ENCODE measurements at regions not wholly inside any gene's neighbourhood (a gene's known extent, or its start where the extent isn't known, plus 50 kb on each side); places are given as distances from the start of the nearest gene placed in this dataset.

- Mint-ChIP-seq H3K27me3 (no peaks in the 10 kb centered on the region), H3K27ac (no peak overlapping the region), H3K9me3 (peaks cover 3% of the 10 kb centered on the region), H3K4me3 (no peak overlapping the region), H3K36me3 (peaks cover 4% of the 10 kb centered on the region), H3K4me1 (peaks cover 25% of the 10 kb centered on the region)
- DNase-seq, result no peak
- CTCF ChIA-PET, result interaction anchor here (1.1 to 2.2 kb wide), 5 partner anchors 8 to 153 kb away, joined by 3 to 6 read pairs (median 4); no protein-coding TSS in a partner anchor
Observed at GRCh38 chr11:95557376-95557775, 232.2 kb downstream of the FAM76B start.

GRCh38 chr11:95556342-95557163 lies 233.0 kb downstream of the FAM76B start:
- peaks cover 25% of the 10 kb centered on the region for H3K4me1 Mint-ChIP-seq
- peaks cover 4% of the 10 kb centered on the region for H3K36me3 Mint-ChIP-seq
- CTCF ChIA-PET, result interaction anchor here (0.7 to 2.2 kb wide), 5 partner anchors 9 to 325 kb away, joined by 3 to 6 read pairs (median 3); partner anchors contain the start of gene SESN3
- DNase-seq, result peak; percentile 22
- peak overlapping the region; percentile 37 for H3K27ac Mint-ChIP-seq
- no peaks in the 10 kb centered on the region for H3K27me3 Mint-ChIP-seq
- no peak overlapping the region for H3K4me3 Mint-ChIP-seq
- no peaks in the 10 kb centered on the region for H3K9me3 Mint-ChIP-seq

- CTCF ChIA-PET, result interaction anchor here (1.2 to 1.5 kb wide), 2 partner anchors 149 to 325 kb away, joined by 3 read pairs; partner anchors contain the start of gene SESN3
- no peak overlapping the region for H3K27ac Mint-ChIP-seq
Observed at GRCh38 chr11:95556011-95556341, 233.6 kb downstream of the FAM76B start.

GRCh38 chr11:95554911-95555310 lies 234.7 kb downstream of the FAM76B start:
- CTCF ChIA-PET, result no interaction called here
- peaks cover 25% of the 10 kb centered on the region for H3K4me1 Mint-ChIP-seq
- no peaks in the 10 kb centered on the region for H3K27me3 Mint-ChIP-seq
- DNase-seq, result no peak
- peaks cover 2% of the 10 kb centered on the region for H3K9me3 Mint-ChIP-seq
- H3K36me3 Mint-ChIP-seq, result peaks cover 6% of the 10 kb centered on the region
- no peak overlapping the region for H3K27ac Mint-ChIP-seq
- no peak overlapping the region for H3K4me3 Mint-ChIP-seq

More at GRCh38 chr11:95556011-95556341, 233.6 kb downstream of the FAM76B start:
- no peaks in the 10 kb centered on the region for H3K27me3 Mint-ChIP-seq
- peaks cover 4% of the 10 kb centered on the region for H3K36me3 Mint-ChIP-seq
- no peak for DNase-seq
- H3K4me3 Mint-ChIP-seq, result no peak overlapping the region
- no peaks in the 10 kb centered on the region for H3K9me3 Mint-ChIP-seq
- peaks cover 25% of the 10 kb centered on the region for H3K4me1 Mint-ChIP-seq

- no peak overlapping the region for H3K4me3 Mint-ChIP-seq
- H3K36me3 Mint-ChIP-seq, result peaks cover 2% of the 10 kb centered on the region
- peaks cover 2% of the 10 kb centered on the region for H3K9me3 Mint-ChIP-seq
- CTCF ChIA-PET, result no interaction called here
- H3K4me1 Mint-ChIP-seq, result peaks cover 19% of the 10 kb centered on the region
- DNase-seq, result no peak
- H3K27ac Mint-ChIP-seq, result no peak overlapping the region
- H3K27me3 Mint-ChIP-seq, result no peaks in the 10 kb centered on the region
Observed at GRCh38 chr11:95549301-95549700, 240.3 kb downstream of the FAM76B start.

GRCh38 chr11:95548416-95548815 lies 241.2 kb downstream of the FAM76B start:
- H3K36me3 Mint-ChIP-seq, result peaks cover 2% of the 10 kb centered on the region
- CTCF ChIA-PET, result interaction anchor here (0.6 to 1.3 kb wide), 2 partner anchors 47 to 157 kb away, joined by 3 to 4 read pairs; no protein-coding TSS in a partner anchor
- H3K27me3 Mint-ChIP-seq, result no peaks in the 10 kb centered on the region
- H3K27ac Mint-ChIP-seq, result no peak overlapping the region
- DNase-seq, result no peak
- peaks cover 2% of the 10 kb centered on the region for H3K9me3 Mint-ChIP-seq
- peaks cover 12% of the 10 kb centered on the region for H3K4me1 Mint-ChIP-seq
- H3K4me3 Mint-ChIP-seq, result no peak overlapping the region

- Mint-ChIP-seq H3K36me3 (peaks cover 2% of the 10 kb centered on the region), H3K4me3 (no peak overlapping the region), H3K4me1 (peaks cover 12% of the 10 kb centered on the region), H3K27ac (no peak overlapping the region), H3K27me3 (no peaks in the 10 kb centered on the region), H3K9me3 (peaks cover 2% of the 10 kb centered on the region)
- CTCF ChIA-PET, result interaction anchor here (0.6 to 1.3 kb wide), 3 partner anchors 44 to 157 kb away, joined by 3 to 4 read pairs (median 3); no protein-coding TSS in a partner anchor
- peak; percentile 28 for DNase-seq
Observed at GRCh38 chr11:95547976-95548375, 241.6 kb downstream of the FAM76B start.

GRCh38 chr11:95547186-95547585 lies 242.4 kb downstream of the FAM76B start:
- H3K27ac Mint-ChIP-seq, result no peak overlapping the region
- DNase-seq, result no peak
- peaks cover 2% of the 10 kb centered on the region for H3K36me3 Mint-ChIP-seq
- CTCF ChIA-PET, result interaction anchor here (0.7 to 1.3 kb wide), 2 partner anchors 45 to 158 kb away, joined by 3 to 4 read pairs; no protein-coding TSS in a partner anchor
- H3K27me3 Mint-ChIP-seq, result no peaks in the 10 kb centered on the region
- H3K9me3 Mint-ChIP-seq, result peaks cover 2% of the 10 kb centered on the region
- H3K4me1 Mint-ChIP-seq, result peaks cover 12% of the 10 kb centered on the region
- no peak overlapping the region for H3K4me3 Mint-ChIP-seq

GRCh38 chr11:95545116-95545875 lies 244.3 kb downstream of the FAM76B start:
- Mint-ChIP-seq H3K36me3 (no peaks in the 10 kb centered on the region), H3K9me3 (peaks cover 2% of the 10 kb centered on the region), H3K27ac (no peak overlapping the region), H3K4me1 (peaks cover 12% of the 10 kb centered on the region), H3K4me3 (no peak overlapping the region), H3K27me3 (no peaks in the 10 kb centered on the region)
- DNase-seq, result no peak
- CTCF ChIA-PET, result interaction anchor here (0.6 to 1.8 kb wide), 5 partner anchors 13 to 375 kb away, joined by 3 to 9 read pairs (median 3); partner anchors contain the start of gene SESN3

GRCh38 chr11:95544095-95544856 lies 245.3 kb downstream of the FAM76B start:
- Mint-ChIP-seq H3K9me3 (peaks cover 2% of the 10 kb centered on the region), H3K36me3 (no peaks in the 10 kb centered on the region), H3K4me1 (peaks cover 12% of the 10 kb centered on the region), H3K27me3 (peaks cover 3% of the 10 kb centered on the region), H3K27ac (no peak overlapping the region), H3K4me3 (no peak overlapping the region)
- no peak for DNase-seq
- CTCF ChIA-PET, result interaction anchor here (1.6 to 1.9 kb wide), 3 partner anchors 14 to 161 kb away, joined by 5 to 9 read pairs (median 6); no protein-coding TSS in a partner anchor

GRCh38 chr11:95542868-95543551 lies 246.6 kb downstream of the FAM76B start:
- Mint-ChIP-seq H3K4me3 (no peak overlapping the region), H3K27ac (no peak overlapping the region), H3K9me3 (peaks cover 2% of the 10 kb centered on the region), H3K27me3 (peaks cover 3% of the 10 kb centered on the region), H3K36me3 (no peaks in the 10 kb centered on the region), H3K4me1 (peaks cover 7% of the 10 kb centered on the region)
- no peak for DNase-seq
- CTCF ChIA-PET, result interaction anchor here (1.9 kb wide), 1 partner anchor 163 kb away, joined by 5 read pairs; no protein-coding TSS in a partner anchor

GRCh38 chr11:95541715-95542114 lies 247.9 kb downstream of the FAM76B start:
- no peaks in the 10 kb centered on the region for H3K36me3 Mint-ChIP-seq
- no peak overlapping the region for H3K27ac Mint-ChIP-seq
- CTCF ChIA-PET, result no interaction called here
- no peak for DNase-seq
- H3K9me3 Mint-ChIP-seq, result peaks cover 2% of the 10 kb centered on the region
- peaks cover 3% of the 10 kb centered on the region for H3K27me3 Mint-ChIP-seq
- H3K4me3 Mint-ChIP-seq, result no peak overlapping the region
- no peaks in the 10 kb centered on the region for H3K4me1 Mint-ChIP-seq

- Mint-ChIP-seq H3K36me3 (peaks cover 9% of the 10 kb centered on the region), H3K9me3 (peaks cover 24% of the 10 kb centered on the region), H3K27me3 (peaks cover 6% of the 10 kb centered on the region), H3K4me3 (no peak overlapping the region), H3K27ac (no peak overlapping the region), H3K4me1 (peaks cover 4% of the 10 kb centered on the region)
- DNase-seq, result no peak
- CTCF ChIA-PET, result interaction anchor here (1.2 to 1.6 kb wide), 2 partner anchors 19 to 382 kb away, joined by 3 read pairs; no protein-coding TSS in a partner anchor
Observed at GRCh38 chr11:95536047-95536690, 253.4 kb downstream of the FAM76B start.

Data from activated naive CD4-positive, alpha-beta T cell treated with anti-CD3 and anti-CD28 coated beads, Interleukin-2, amount 10 ng/mL, durations not matched to agents 7 days and 5 days (primary cell).